SU-DHL-6 (cell line): ENCODE measurements at regions not wholly inside any gene's neighbourhood (a gene's known extent, or its start where the extent isn't known, plus 50 kb on each side); places are given as distances from the start of the nearest gene placed in this dataset.
A peak's percentile ranks its signal among the peaks of the same experiment; 100 is the strongest.

Experiments used
- H2AFZ ChIP-seq: fragments of 200-600 bp; sonication (generic); 2 replicates; pipeline ENCODE4 v1.6.1; 2014; ENCODE audit warnings: low read depth, mild to moderate bottlenecking, moderate library complexity, mixed read lengths, antibody characterized with exemption, low read length; ENCODE audit not compliant: severe bottlenecking
- H3F3A ChIP-seq: fragments of 200-600 bp; shearing (Covaris generic); 2 replicates; pipeline ENCODE4 v1.6.0; 2016; ENCODE audit warnings: antibody characterized with exemption, mild to moderate bottlenecking; ENCODE audit not compliant: insufficient read depth
- H3K27ac ChIP-seq: fragments of 200-600 bp; sonication (generic); 2 replicates; pipeline ENCODE4 v1.5.1; 2016; ENCODE audit warnings: low read depth, mild to moderate bottlenecking, low read length, moderate library complexity, mixed read lengths
- H3K27me3 ChIP-seq: fragments of 200-600 bp; sonication (generic), shearing (Covaris generic); 2 replicates; pipeline ENCODE4 v1.6.0; 2014; ENCODE audit warnings: mild to moderate bottlenecking, low read length
- H3K36me3 ChIP-seq: fragments of 200-600 bp; sonication (generic); 2 replicates; pipeline ENCODE4 v1.6.1; 2014; ENCODE audit warnings: mild to moderate bottlenecking, low read length, mixed read lengths
- H3K4me2 ChIP-seq: fragments of 300-600, 200-600 bp; shearing (Covaris generic), sonication (generic); 2 replicates; pipeline ENCODE4 v1.6.0; 2014; ENCODE audit warnings: low read length, low read depth, mild to moderate bottlenecking; ENCODE audit not compliant: poor library complexity, severe bottlenecking
- H3K4me3 ChIP-seq: fragments of 200-600 bp; sonication (generic); 2 replicates; pipeline ENCODE4 v1.5.1; 2014; ENCODE audit warnings: antibody characterized with exemption, low read length, mild to moderate bottlenecking, mixed read lengths; ENCODE audit not compliant: insufficient read depth, poor library complexity, severe bottlenecking
- H3K79me2 ChIP-seq: fragments of 200-600 bp; sonication (generic); 2 replicates; pipeline ENCODE4 v1.6.1; 2014; ENCODE audit warnings: mild to moderate bottlenecking, low read length, moderate library complexity; ENCODE audit not compliant: insufficient read depth
- H3K9ac ChIP-seq: fragments of 200-600 bp; sonication (generic); 2 replicates; pipeline ENCODE4 v1.7.0; 2014; ENCODE audit warnings: mild to moderate bottlenecking, low read length
- H3K9me2 ChIP-seq: fragments of 200-600 bp; sonication (generic); replicated peaks from 2 replicates; pipeline ENCODE4 v1.6.1; 2014; ENCODE audit warnings: low read length; ENCODE audit not compliant: insufficient read depth
- H3K9me3 ChIP-seq: fragments of 200-600 bp; sonication (generic); 2 replicates; pipeline ENCODE4 v1.6.1; 2014; ENCODE audit warnings: low read length, mixed read lengths; ENCODE audit not compliant: insufficient read depth
- H4K20me1 ChIP-seq: fragments of 200-600 bp; sonication (generic); 2 replicates; pipeline ENCODE4 v1.6.1; 2014; ENCODE audit warnings: low read depth, mild to moderate bottlenecking, antibody characterized with exemption, low read length, moderate library complexity, mixed read lengths
- CTCF ChIP-seq: fragments of 200-600 bp; sonication (generic); IDR thresholded peaks from one replicate; pipeline ENCODE4 v1.5.1; 2017; ENCODE audit warnings: antibody characterized with exemption, mild to moderate bottlenecking, low read length, moderate library complexity; ENCODE audit not compliant: insufficient read depth, poor library complexity, severe bottlenecking
- EZH2phosphoT487 ChIP-seq: fragments of 200-600 bp; sonication (generic), shearing (Covaris generic); conservative IDR thresholded peaks from 2 replicates; pipeline ENCODE4 v1.6.1; 2018; ENCODE audit warnings: mild to moderate bottlenecking, antibody characterized with exemption, low read length, moderate library complexity, mixed read lengths

GRCh38 chr5:123943151-123943550, 431.2 kb downstream of the CSNK1G3 start:
- H3K4me3 ChIP-seq = no peak overlapping the region
- TF ChIP-seq CTCF (no peak), EZH2phosphoT487 (no peak)

GRCh38 chr5:123940416-123940815, 428.4 kb downstream of the CSNK1G3 start:
- no peaks in the 10 kb centered on the region for H3K79me2 ChIP-seq
- H3K9me2 ChIP-seq = no peaks in the 10 kb centered on the region
- no peak overlapping the region for H3K27ac ChIP-seq
- TF ChIP-seq EZH2phosphoT487 (no peak), CTCF (no peak)
- H3K36me3 ChIP-seq = peaks cover 2% of the 10 kb centered on the region; the same call in 1 of the 2 replicates
- no peak overlapping the region for H3K9ac ChIP-seq
- no peak overlapping the region for H2AFZ ChIP-seq
- no peaks in the 10 kb centered on the region for H3K27me3 ChIP-seq
- H3F3A ChIP-seq = no peaks in the 10 kb centered on the region
- H3K4me3 ChIP-seq = no peak overlapping the region
- no peak overlapping the region for H3K4me2 ChIP-seq
- H4K20me1 ChIP-seq = no peaks in the 10 kb centered on the region
- H3K9me3 ChIP-seq = peaks cover 23% of the 10 kb centered on the region; the same call in 1 of the 2 replicates

More at GRCh38 chr5:123943151-123943550, 431.2 kb downstream of the CSNK1G3 start:
- Histone ChIP-seq H3K4me2 (no peak overlapping the region), H3K27ac (no peak overlapping the region), H2AFZ (no peak overlapping the region), H3K79me2 (no peaks in the 10 kb centered on the region), H4K20me1 (no peaks in the 10 kb centered on the region), H3K36me3 (no peaks in the 10 kb centered on the region), H3K9ac (no peak overlapping the region), H3K27me3 (no peaks in the 10 kb centered on the region), H3F3A (no peaks in the 10 kb centered on the region), H3K9me2 (no peaks in the 10 kb centered on the region), H3K9me3 (no peaks in the 10 kb centered on the region)

- no peaks in the 10 kb centered on the region for H4K20me1 ChIP-seq
- H3K79me2 ChIP-seq = no peaks in the 10 kb centered on the region
- no peak overlapping the region for H3K4me3 ChIP-seq
- H3K27ac ChIP-seq = no peak overlapping the region
- peak overlapping the region; percentile 14 for H2AFZ ChIP-seq
- no peak overlapping the region for H3K9ac ChIP-seq
- no peak overlapping the region for H3K4me2 ChIP-seq
- peaks cover 2% of the 10 kb centered on the region; the same call in 1 of the 2 replicates for H3K36me3 ChIP-seq
- no peaks in the 10 kb centered on the region for H3F3A ChIP-seq
- peak; percentile 18 for TF ChIP-seq CTCF
- TF ChIP-seq EZH2phosphoT487 = no peak
- peaks cover 23% of the 10 kb centered on the region; the same call in 1 of the 2 replicates for H3K9me3 ChIP-seq
- no peaks in the 10 kb centered on the region for H3K9me2 ChIP-seq
- no peaks in the 10 kb centered on the region for H3K27me3 ChIP-seq
Measured at GRCh38 chr5:123937230-123937629, 425.3 kb downstream of the CSNK1G3 start.
